Activated CD4-positive, alpha-beta T cell treated with anti-CD3 and anti-CD28 coated beads, Interleukin-2, amount 50 U/mL, for 16 hours (primary cell): ENCODE measurements at regions not wholly inside any gene's neighbourhood (a gene's known extent, or its start where the extent isn't known, plus 50 kb on each side); places are given as distances from the start of the nearest gene placed in this dataset.

Experiments used
- DNase-seq: peaks from one replicate; pipeline ENCODE4 v3.0.0-alpha.2; 2020

- DNase-seq, result no peak
Observed at GRCh38 chr4:17094876-17095210, 196.4 kb upstream of the LDB2 start.

- DNase-seq, result no peak
Observed at GRCh38 chr4:17094159-17094875, 195.9 kb upstream of the LDB2 start.

DNA sequence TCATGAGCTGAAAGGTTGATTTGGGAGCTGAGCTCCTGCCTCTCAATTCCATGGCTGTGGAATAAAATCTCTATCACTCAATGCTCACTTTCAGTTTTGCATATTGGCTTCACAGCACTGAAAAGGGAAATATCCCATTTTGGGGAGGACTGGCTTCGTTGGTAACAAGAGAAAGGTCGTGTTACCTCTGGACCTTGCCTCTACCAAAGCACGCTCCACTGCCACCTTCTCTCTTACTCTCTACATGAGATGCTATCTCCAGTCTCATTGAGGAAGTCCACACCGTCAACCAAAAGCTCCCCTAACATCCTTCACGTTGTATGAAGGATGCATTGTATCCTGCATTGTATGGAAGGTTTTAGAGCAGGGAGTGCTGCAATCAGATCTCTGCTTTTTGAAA lies 195.0 kb upstream of the LDB2 start:
- no peak for DNase-seq

GRCh38 chr4:17092736-17093437 lies 194.4 kb upstream of the LDB2 start:
- no peak for DNase-seq

GRCh38 chr4:17091104-17091503 lies 192.7 kb upstream of the LDB2 start:
- no peak for DNase-seq

- no peak for DNase-seq
Observed at GRCh38 chr4:17090063-17090462, 191.6 kb upstream of the LDB2 start.

DNA sequence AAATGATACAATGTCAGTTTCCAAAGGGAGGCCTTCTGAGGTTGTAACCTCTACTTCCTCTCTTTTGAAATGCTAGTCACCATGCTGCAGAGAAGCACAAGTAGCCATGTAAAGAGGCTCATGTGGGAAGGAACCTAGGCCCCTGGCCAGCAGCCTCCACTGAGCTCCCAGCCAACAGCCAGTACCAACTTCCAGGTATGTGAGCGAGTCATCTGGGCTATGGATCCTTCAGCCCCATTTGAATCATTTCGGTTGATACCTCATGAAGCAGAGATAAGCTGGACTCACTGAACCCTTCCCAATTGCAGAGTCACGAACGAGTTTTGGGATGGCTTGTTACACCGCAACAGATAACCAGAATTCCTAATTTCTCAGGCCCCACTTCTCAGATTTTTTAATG lies 187.0 kb upstream of the LDB2 start:
- DNase-seq, result no peak

DNA sequence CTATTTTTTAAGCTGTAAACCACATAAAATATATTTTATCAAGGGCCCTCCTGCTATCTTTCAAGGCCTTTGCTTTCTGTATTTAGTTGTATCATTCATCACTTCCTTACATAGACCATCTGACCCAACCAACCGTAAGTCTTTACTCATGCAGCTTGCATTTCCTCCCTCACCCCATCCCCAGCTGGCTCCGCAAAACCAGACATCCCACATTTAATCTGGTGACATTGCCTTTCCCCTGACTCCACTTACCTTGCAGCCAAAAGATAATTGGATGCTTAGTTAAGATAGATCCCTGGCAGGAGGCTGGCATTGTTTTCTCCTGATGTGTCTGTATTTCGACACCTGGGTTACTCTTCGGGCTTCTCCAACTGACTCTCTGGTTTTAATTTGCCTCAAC lies 183.7 kb upstream of the LDB2 start:
- DNase-seq, result no peak

- DNase-seq, result no peak
Observed at GRCh38 chr4:17081179-17081578, 182.7 kb upstream of the LDB2 start.

GRCh38 chr4:17077105-17077504 lies 178.7 kb upstream of the LDB2 start:
- no peak for DNase-seq

DNA sequence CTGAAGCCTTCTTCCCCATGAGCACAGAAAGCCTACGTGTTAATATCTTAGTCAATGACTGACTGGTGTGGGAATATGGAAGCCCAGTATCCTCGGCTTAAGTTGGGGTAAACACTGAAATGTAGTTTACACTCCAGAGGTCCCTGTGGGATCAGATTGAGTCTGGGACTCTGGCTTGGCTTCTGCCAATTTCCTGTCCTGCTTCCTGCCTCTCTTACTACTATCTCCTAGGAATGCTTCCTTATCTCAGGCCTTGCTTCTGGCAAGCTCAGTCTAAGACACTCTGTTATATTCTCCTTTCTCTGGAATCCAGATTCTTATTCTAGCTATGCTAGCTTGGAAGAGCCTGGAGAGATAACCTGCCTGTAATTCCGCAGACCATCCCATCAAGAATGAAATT lies 174.0 kb upstream of the LDB2 start:
- DNase-seq, result no peak

GRCh38 chr4:17068891-17069290 lies 170.4 kb upstream of the LDB2 start:
- no peak for DNase-seq

DNA sequence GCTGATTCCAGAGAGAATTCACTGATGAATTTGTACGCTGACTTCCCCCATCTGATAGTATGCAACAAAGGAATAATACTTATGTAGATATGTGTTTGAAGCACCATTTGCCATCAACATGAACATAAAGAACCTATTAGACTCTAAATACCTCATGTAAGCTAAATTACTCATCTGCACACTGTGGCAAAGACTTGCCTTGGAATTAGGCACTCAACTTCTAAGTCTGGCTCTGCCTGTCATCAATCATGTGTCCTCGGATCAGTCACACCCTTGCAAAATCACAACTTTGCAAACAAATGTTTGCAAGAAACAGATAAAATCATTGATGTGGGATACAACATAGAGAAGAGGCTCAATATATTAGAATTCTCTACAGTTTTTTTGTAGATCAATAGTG lies 169.9 kb upstream of the LDB2 start:
- DNase-seq, result no peak

DNA sequence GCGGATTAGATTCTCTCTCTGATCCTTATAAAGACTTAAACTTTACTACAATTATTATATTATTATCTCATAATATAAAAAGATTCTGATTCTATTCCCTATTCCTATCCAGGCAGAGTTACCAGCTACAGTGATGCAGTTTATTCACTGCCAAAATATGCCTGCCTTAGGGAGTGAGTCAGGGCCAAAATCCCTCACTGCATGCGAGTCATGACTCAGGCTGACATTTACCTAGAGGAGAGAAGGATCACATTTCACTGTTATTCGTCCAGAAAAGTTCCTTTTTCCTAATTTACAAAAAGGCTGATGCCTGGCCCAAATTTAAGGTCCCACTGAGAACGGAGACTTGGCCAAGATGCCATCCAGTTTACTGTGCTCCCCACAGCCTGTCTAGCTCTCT lies 168.5 kb upstream of the LDB2 start:
- no peak for DNase-seq

GRCh38 chr4:17066236-17066635 lies 167.8 kb upstream of the LDB2 start:
- DNase-seq, result no peak

DNA sequence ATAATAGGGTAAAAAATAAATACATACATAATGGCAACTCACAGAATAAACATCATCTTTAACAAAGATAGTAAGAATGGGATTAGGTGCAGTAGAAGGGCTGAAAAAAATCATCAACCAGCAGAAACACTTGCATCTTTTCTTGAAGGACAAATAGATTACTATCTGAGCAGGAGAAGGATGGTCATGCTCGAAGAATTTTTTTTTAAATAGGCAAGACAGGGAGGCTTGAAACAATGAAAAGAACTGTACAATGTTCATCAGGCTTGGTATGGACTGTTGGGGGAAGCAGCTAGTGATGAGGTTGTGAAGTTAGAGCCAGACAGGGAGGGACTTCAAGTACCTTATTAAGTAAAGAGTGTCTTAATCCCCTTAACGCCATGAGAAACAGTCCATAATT lies 167.4 kb upstream of the LDB2 start:
- DNase-seq, result no peak

DNA sequence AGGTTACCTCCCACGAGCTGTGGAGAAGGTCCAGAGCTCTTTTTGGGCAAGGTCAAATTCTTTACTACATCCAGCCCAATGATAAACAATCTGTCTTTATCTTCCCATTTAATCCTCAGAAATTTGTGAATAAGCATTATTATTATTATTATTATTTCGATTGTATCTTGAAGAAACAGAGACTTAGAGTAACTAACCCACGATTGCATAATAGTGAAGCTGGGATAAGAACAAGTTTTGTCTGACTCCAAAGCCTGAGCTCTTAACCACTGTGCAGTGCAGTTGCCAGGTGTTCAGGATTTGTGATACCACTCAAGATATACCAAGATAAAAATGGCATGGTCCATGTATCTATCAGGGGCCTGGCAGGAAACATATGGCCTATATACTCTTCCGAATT lies 166.5 kb upstream of the LDB2 start:
- DNase-seq, result no peak

- no peak for DNase-seq
Observed at GRCh38 chr4:17063888-17064287, 165.4 kb upstream of the LDB2 start.

GRCh38 chr4:17060230-17060629 lies 161.8 kb upstream of the LDB2 start:
- DNase-seq, result no peak

GRCh38 chr4:17058916-17059741 lies 160.7 kb upstream of the LDB2 start:
- no peak for DNase-seq

GRCh38 chr4:17058536-17058915 lies 160.1 kb upstream of the LDB2 start:
- DNase-seq, result no peak

DNA sequence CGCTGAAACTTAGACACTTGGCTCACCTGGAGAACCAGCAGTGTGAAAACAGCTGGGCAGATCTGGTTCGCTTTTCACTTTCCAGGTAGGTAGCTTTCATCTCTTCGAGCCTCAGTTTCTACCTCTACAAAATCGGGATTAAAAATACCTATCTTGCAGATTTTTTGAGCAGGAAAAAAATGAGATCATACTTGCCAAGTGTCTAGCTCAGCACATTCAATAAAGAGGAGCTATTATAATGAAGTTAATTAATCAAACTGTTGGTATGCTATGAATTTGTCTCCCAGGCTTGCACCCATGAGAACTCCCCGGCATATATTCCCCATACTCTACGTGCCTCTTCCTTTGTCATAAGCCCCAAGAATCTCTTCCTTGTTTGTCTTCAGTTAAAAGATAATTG lies 158.6 kb upstream of the LDB2 start:
- no peak for DNase-seq

GRCh38 chr4:17055788-17056187 lies 157.3 kb upstream of the LDB2 start:
- no peak for DNase-seq

GRCh38 chr4:17045866-17046265 lies 147.4 kb upstream of the LDB2 start:
- no peak for DNase-seq
